HCT116 (cell line): ENCODE measurements at regions not wholly inside any gene's neighbourhood (a gene's known extent, or its start where the extent isn't known, plus 50 kb on each side); places are given as distances from the start of the nearest gene placed in this dataset.

Experiments
- ATAC-seq: fragments of 200-7000 bp; cut with Tn5 transposase; 2 replicates; pipeline ENCODE4 v1.9.1; 2020; ENCODE audit warnings: mild to moderate bottlenecking, moderate library complexity
- BruUV-seq: library from RNA; stranded (reverse); fragments of 400-500 nt; replicated peaks from 2 replicates; lab custom pipeline; 2021; lab: Mats Ljungman, UMichigan
- CTCF ChIA-PET: fragments of 300-600 bp; sonication (Branson Sonifier 250); formaldehyde crosslinking; loops from one replicate; lab custom pipeline; 2021; ENCODE audit warnings: antibody characterized with exemption; lab: Charles Lee
- POLR2A ChIA-PET: fragments of 300-600, 350-600 bp; sonication (Branson Sonifier 250); formaldehyde crosslinking; loops from one replicate; lab custom pipeline; 2021; ENCODE audit warnings: antibody characterized with exemption; lab: Charles Lee
- RAD21 ChIA-PET, 2 experiments: fragments of 300-600 bp; sonication (Branson Sonifier 250); formaldehyde crosslinking; loops; one replicate each; lab custom pipeline; 2023; ENCODE audit warnings: low total read pairs in 2 of 2; ENCODE audit not compliant: uncharacterized antibody in 2 of 2, unreplicated experiment in 2 of 2, low non-redundant PET in 1 of 2; lab: Charles Lee
- DNase-seq: peaks from one replicate; pipeline ENCODE4 v3.0.0-alpha.2; 2010; ENCODE audit warnings: low read depth, low spot score
- H2AFZ ChIP-seq: fragments of 200-600 bp; shearing (Covaris generic), sonication (generic); 2 replicates; pipeline ENCODE4 v1.6.1; 2017; ENCODE audit warnings: low read depth, mixed run types, mixed read lengths, antibody characterized with exemption, low read length; ENCODE audit not compliant: poor library complexity, severe bottlenecking
- H3K27ac ChIP-seq: 2 replicates; pipeline ENCODE4 v1.5.1; 2012; ENCODE audit warnings: low read depth, low read length
- H3K27me3 ChIP-seq: fragments of 200-600 bp; sonication (generic); 2 replicates; pipeline ENCODE4 v1.6.1; 2016; ENCODE audit warnings: mixed run types, low read length, mixed read lengths; ENCODE audit not compliant: insufficient read depth
- H3K36me3 ChIP-seq, 2 experiments: fragments of 200-500 bp in 1 of 2; fragments of 200-600 bp in 1 of 2; sonication (Bioruptor generic) in 1 of 2; sonication (generic) in 1 of 2; 2 replicates each; pipeline versions ENCODE4 v1.5.1 to v1.6.1; 2014 to 2016; ENCODE audit warnings: low read length in 2 of 2, inconsistent platforms in 1 of 2, mixed read lengths in 1 of 2, mixed run types in 1 of 2; ENCODE audit not compliant: insufficient read depth in 2 of 2, control insufficient read depth in 1 of 2
- H3K4me1 ChIP-seq, 2 experiments: fragments of 200-600 bp in 1 of 2; sonication (generic) in 1 of 2; 2 replicates each; pipeline versions ENCODE4 v1.5.1 to v1.6.1; 2012 to 2017; ENCODE audit warnings: low read length in 2 of 2, inconsistent platforms in 1 of 2, mild to moderate bottlenecking in 1 of 2, mixed read lengths in 1 of 2, mixed run types in 1 of 2, moderate library complexity in 1 of 2; ENCODE audit not compliant: insufficient read depth in 2 of 2, control insufficient read depth in 1 of 2
- H3K4me2 ChIP-seq: fragments of 200-600 bp; sonication (generic); 2 replicates; pipeline ENCODE4 v1.6.1; 2017; ENCODE audit warnings: mixed run types, low read length, mixed read lengths
- H3K4me3 ChIP-seq, 2 experiments: fragments of 200-600 bp in 1 of 2; sonication (generic) in 1 of 2; replicated peaks in 1 of 2; 2 replicates each; pipeline ENCODE4 v1.5.1; 2011 to 2016; ENCODE audit warnings: low read length in 2 of 2, control low read depth in 1 of 2, low read depth in 1 of 2, mild to moderate bottlenecking in 1 of 2, mixed read lengths in 1 of 2, mixed run types in 1 of 2
- H3K79me2 ChIP-seq: fragments of 200-600 bp; sonication (generic); 2 replicates; pipeline ENCODE4 v1.6.1; 2017; ENCODE audit warnings: mild to moderate bottlenecking, mixed run types, low read length, moderate library complexity, mixed read lengths; ENCODE audit not compliant: insufficient read depth
- H3K9ac ChIP-seq: fragments of 200-600 bp; sonication (generic); 2 replicates; pipeline ENCODE4 v1.6.1; 2016; ENCODE audit warnings: low read length, mixed read lengths
- H3K9me2 ChIP-seq: fragments of 200-600 bp; sonication (generic), shearing (Covaris generic); 2 replicates; pipeline ENCODE4 v1.6.1; 2017; ENCODE audit warnings: mixed run types, mild to moderate bottlenecking, moderate library complexity; ENCODE audit not compliant: insufficient read depth
- H3K9me3 ChIP-seq, 2 experiments: fragments of 200-500 bp in 1 of 2; fragments of 200-600 bp in 1 of 2; sonication (Bioruptor generic) in 1 of 2; sonication (generic) in 1 of 2; 2 replicates each; pipeline ENCODE4 v1.6.1; 2014 to 2017; ENCODE audit warnings: low read length in 2 of 2, mixed read lengths in 2 of 2, inconsistent platforms in 1 of 2, low read depth in 1 of 2, mild to moderate bottlenecking in 1 of 2, mixed run types in 1 of 2, moderate library complexity in 1 of 2; ENCODE audit not compliant: control insufficient read depth in 1 of 2, insufficient read depth in 1 of 2
- H4K20me1 ChIP-seq: fragments of 200-600 bp; sonication (generic), shearing (Covaris generic); 2 replicates; pipeline ENCODE4 v1.6.1; 2017; ENCODE audit warnings: mixed run types, mild to moderate bottlenecking, moderate library complexity; ENCODE audit not compliant: insufficient read depth
- CEBPB ChIP-seq: IDR thresholded peaks from 2 replicates; pipeline ENCODE4 v1.6.1; 2012; ENCODE audit warnings: low read depth
- ELF1 ChIP-seq: IDR thresholded peaks from 2 replicates; pipeline ENCODE4 v1.6.1; 2012; ENCODE audit warnings: low read depth, borderline replicate concordance
- FOSL1 ChIP-seq: IDR thresholded peaks from 2 replicates; pipeline ENCODE4 v1.6.1; 2012; ENCODE audit warnings: low read depth
- JUND ChIP-seq: IDR thresholded peaks from 2 replicates; pipeline ENCODE4 v1.6.1; 2012
- TCF7L2 ChIP-seq: IDR thresholded peaks from 2 replicates; pipeline ENCODE4 v1.7.0; 2011; ENCODE audit warnings: borderline replicate concordance, inconsistent platforms; ENCODE audit not compliant: insufficient read depth, insufficient read length; ENCODE audit errors: extremely low read depth
- YY1 ChIP-seq: IDR thresholded peaks from 2 replicates; pipeline ENCODE4 v1.6.1; 2011; ENCODE audit warnings: low read length, low read depth, moderate library complexity, mild to moderate bottlenecking; ENCODE audit not compliant: insufficient replicate concordance; ENCODE audit errors: extremely low read depth
- ZBTB33 ChIP-seq: IDR thresholded peaks from 2 replicates; pipeline ENCODE4 v1.6.1; 2011; ENCODE audit warnings: mild to moderate bottlenecking, low read length, moderate library complexity; ENCODE audit not compliant: insufficient replicate concordance; ENCODE audit errors: extremely low read depth
- ZFX ChIP-seq: fragments of 450-650 bp; IDR thresholded peaks from 2 replicates; pipeline ENCODE4 v1.6.1; 2017
- ZNF274 ChIP-seq: fragments of 200-500 bp; sonication (Bioruptor generic); IDR thresholded peaks from 2 replicates; pipeline ENCODE4 v1.6.1; 2014; ENCODE audit warnings: mild to moderate bottlenecking, low read depth, low read length, inconsistent platforms
- intact Hi-C: fragments of 100-400 bp; cut with micrococcal nuclease; formaldehyde crosslinking; loops from 2 replicates; pipeline ENCODE4 v1.10.0; 2022

- CTCF ChIA-PET = no interaction called here
- Histone ChIP-seq H3K79me2 (no peaks in the 10 kb centered on the region), H3K9me2 (no peaks in the 10 kb centered on the region), H2AFZ (no peak overlapping the region), H3K4me2 (no peak overlapping the region), H3K4me3 (no peak overlapping the region), H3K4me1 (no peaks in the 10 kb centered on the region), H3K36me3 (no peaks in the 10 kb centered on the region), H3K27me3 (no peaks in the 10 kb centered on the region), H3K9ac (no peak overlapping the region), H4K20me1 (no peaks in the 10 kb centered on the region), H3K27ac (no peak overlapping the region), H3K9me3 (no peaks in the 10 kb centered on the region)
- POLR2A ChIA-PET = no interaction called here
- ATAC-seq (no peak), DNase-seq (no peak)
- intact Hi-C loops = no loop called here
- RAD21 ChIA-PET = no interaction called here
- no TSS peak for BruUV-seq
- no peak for TF ChIP-seq FOSL1
- no peak for TF ChIP-seq YY1
- TF ChIP-seq TCF7L2 = no peak
- TF ChIP-seq ZNF274 = no peak
- TF ChIP-seq ELF1 = no peak
These were observed 187.7 kb downstream of the FOXO1 start for GRCh38 chr13:40478775-40479174.

- no peak for ATAC-seq
- Histone ChIP-seq H3K4me3 (no peak overlapping the region), H2AFZ (no peak overlapping the region), H3K27ac (no peak overlapping the region), H3K79me2 (no peaks in the 10 kb centered on the region), H3K4me2 (no peak overlapping the region), H3K27me3 (no peaks in the 10 kb centered on the region), H3K9me2 (no peaks in the 10 kb centered on the region), H3K9me3 (no peaks in the 10 kb centered on the region), H3K9ac (no peak overlapping the region), H4K20me1 (no peaks in the 10 kb centered on the region), H3K36me3 (no peaks in the 10 kb centered on the region), H3K4me1 (no peaks in the 10 kb centered on the region)
- DNase-seq = no peak
- CTCF ChIA-PET = no interaction called here
- TF ChIP-seq TCF7L2 = no peak
- TF ChIP-seq JUND = no peak
- TF ChIP-seq ZBTB33 = no peak
- no peak for TF ChIP-seq CEBPB
- TF ChIP-seq ZFX = no peak
- POLR2A ChIA-PET = no interaction called here
- RAD21 ChIA-PET = no interaction called here
- intact Hi-C loops = no loop called here
- no TSS peak for BruUV-seq
These were observed 187.1 kb downstream of the FOXO1 start for GRCh38 chr13:40479196-40479845.
